SK-N-MC (cell line): ENCODE measurements at regions not wholly inside any gene's neighbourhood (a gene's known extent, or its start where the extent isn't known, plus 50 kb on each side); places are given as distances from the start of the nearest gene placed in this dataset.
A peak's percentile ranks its signal among the peaks of the same experiment; 100 is the strongest.

Experiments
- DNase-seq: peaks from one replicate; pipeline ENCODE4 v3.0.0-alpha.2; 2011; ENCODE audit warnings: low read depth, low spot score
- H3K27ac ChIP-seq: fragments of 200-600 bp; sonication (generic); 2 replicates; pipeline ENCODE4 v1.5.1; 2016; ENCODE audit warnings: mixed run types
- H3K36me3 ChIP-seq: fragments of 200-600 bp; sonication (generic); 2 replicates; pipeline ENCODE4 v1.6.1; 2017; ENCODE audit warnings: antibody characterized with exemption, low read length, mixed read lengths; ENCODE audit not compliant: insufficient read depth
- H3K4me3 ChIP-seq: fragments of 200-600 bp; sonication (generic); 2 replicates; pipeline ENCODE4 v1.5.1; 2016
- H3K9ac ChIP-seq: fragments of 200-600 bp; sonication (generic); 2 replicates; pipeline ENCODE4 v1.8.0; 2017; ENCODE audit warnings: mixed run types, mixed read lengths; ENCODE audit not compliant: insufficient read length
- H3K9me3 ChIP-seq: fragments of 200-600 bp; sonication (generic); 2 replicates; pipeline ENCODE4 v1.6.1; 2017; ENCODE audit warnings: low read depth, mild to moderate bottlenecking, antibody characterized with exemption, low read length, moderate library complexity, mixed read lengths
- EZH2 ChIP-seq: fragments of 200-600 bp; sonication (generic); IDR thresholded peaks from one replicate; pipeline ENCODE4 v1.6.1; 2017; ENCODE audit warnings: antibody characterized with exemption
- FOXP2 ChIP-seq: optimal IDR thresholded peaks from 2 replicates; pipeline ENCODE3; 2011; ENCODE audit warnings: mild to moderate bottlenecking, moderate library complexity; ENCODE audit not compliant: insufficient read depth; ENCODE audit errors: extremely low read length, control extremely low read depth
- POLR2AphosphoS5 ChIP-seq: IDR thresholded peaks from 2 replicates; pipeline ENCODE4 v1.6.1; 2012; ENCODE audit warnings: mild to moderate bottlenecking, low read depth, low read length, borderline replicate concordance

DNA sequence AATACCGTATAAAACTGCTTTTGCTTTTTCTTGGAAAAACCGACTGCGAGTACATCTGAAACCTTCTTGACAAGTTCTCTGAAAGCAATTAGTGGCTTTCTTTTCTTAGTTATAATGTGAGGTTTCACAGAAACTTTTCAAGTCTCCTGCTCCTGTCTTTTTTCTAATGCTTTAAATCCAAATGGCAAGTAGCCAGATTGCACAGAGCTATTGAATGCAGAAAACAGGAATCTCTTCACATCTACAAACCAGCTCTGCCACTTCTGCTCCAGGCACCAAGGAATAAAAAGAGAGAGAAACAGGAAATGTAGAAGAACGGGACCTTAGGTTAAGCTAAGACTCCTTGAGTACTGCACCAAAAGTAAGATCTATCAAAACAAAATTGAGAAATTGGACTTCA is 267.3 kb upstream of the TET2 start:
- Histone ChIP-seq H3K9me3 (no peaks in the 10 kb centered on the region), H3K27ac (peak overlapping the region; percentile 83), H3K9ac (peak overlapping the region; percentile 12), H3K36me3 (no peaks in the 10 kb centered on the region), H3K4me3 (peak overlapping the region; percentile 68)
- peak; percentile 64 for DNase-seq
- TF ChIP-seq FOXP2 (no peak), POLR2AphosphoS5 (no peak), EZH2 (no peak)

GRCh38 chr4:104879854-104880253 is 266.8 kb upstream of the TET2 start:
- H3K36me3 ChIP-seq, result no peaks in the 10 kb centered on the region
- DNase-seq, result no peak
- H3K9ac ChIP-seq, result no peak overlapping the region
- peak overlapping the region; percentile 68 for H3K4me3 ChIP-seq
- no peaks in the 10 kb centered on the region for H3K9me3 ChIP-seq
- TF ChIP-seq POLR2AphosphoS5, result no peak
- TF ChIP-seq FOXP2, result no peak
- no peak for TF ChIP-seq EZH2
- H3K27ac ChIP-seq, result peak overlapping the region; percentile 83; the same call in 1 of the 2 replicates

DNA sequence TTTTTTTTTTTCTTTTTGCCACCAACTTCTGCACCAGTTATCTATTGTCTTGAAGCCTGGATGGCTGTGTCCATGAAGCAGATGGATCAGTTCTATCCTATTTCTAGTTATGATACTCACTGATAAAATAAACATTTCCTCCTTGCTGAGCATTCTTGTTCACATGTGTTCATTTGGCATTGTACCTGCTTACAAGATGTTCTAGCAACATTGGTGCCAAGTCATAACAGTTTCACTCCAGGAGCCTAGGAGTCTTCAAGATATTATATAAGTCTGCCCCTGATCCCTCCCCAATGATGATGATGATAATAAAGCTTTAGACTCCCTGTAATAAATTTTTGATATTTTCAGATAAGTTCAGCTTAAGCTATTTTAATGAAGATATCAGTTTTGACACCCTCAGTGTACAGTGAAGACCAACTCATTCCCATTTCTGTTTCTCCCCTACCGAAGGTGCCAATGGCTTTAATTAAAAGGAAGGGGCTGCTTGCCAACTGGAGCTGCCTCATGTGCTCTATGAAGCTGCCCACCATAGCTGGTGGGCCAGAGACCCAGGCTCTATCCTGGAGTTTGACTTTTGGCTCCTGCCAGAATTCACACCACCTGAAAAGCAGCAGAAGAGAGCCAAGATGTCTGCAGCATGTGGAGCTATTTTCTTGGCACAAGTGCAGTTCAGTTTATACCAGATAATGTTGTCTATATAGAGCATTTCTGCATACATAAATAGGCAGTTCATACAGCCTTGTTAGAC is 265.4 kb upstream of the TET2 start:
- H3K27ac ChIP-seq, result no peak overlapping the region
- no peaks in the 10 kb centered on the region for H3K9me3 ChIP-seq
- no peak for DNase-seq
- no peak overlapping the region for H3K4me3 ChIP-seq
- no peaks in the 10 kb centered on the region for H3K36me3 ChIP-seq
- TF ChIP-seq EZH2, result no peak
- no peak for TF ChIP-seq FOXP2
- TF ChIP-seq POLR2AphosphoS5, result no peak
- no peak overlapping the region for H3K9ac ChIP-seq

GRCh38 chr4:104890598-104891275 is 255.9 kb upstream of the TET2 start:
- H3K27ac ChIP-seq, result no peak overlapping the region
- DNase-seq, result no peak
- H3K9me3 ChIP-seq, result no peaks in the 10 kb centered on the region
- TF ChIP-seq FOXP2, result no peak
- TF ChIP-seq EZH2, result no peak
- no peak for TF ChIP-seq POLR2AphosphoS5
- H3K9ac ChIP-seq, result no peak overlapping the region
- H3K36me3 ChIP-seq, result no peaks in the 10 kb centered on the region
- no peak overlapping the region for H3K4me3 ChIP-seq

- no peak overlapping the region for H3K27ac ChIP-seq
- DNase-seq, result no peak
Measured at GRCh38 chr4:104896660-104897645, 249.7 kb upstream of the TET2 start.

DNA sequence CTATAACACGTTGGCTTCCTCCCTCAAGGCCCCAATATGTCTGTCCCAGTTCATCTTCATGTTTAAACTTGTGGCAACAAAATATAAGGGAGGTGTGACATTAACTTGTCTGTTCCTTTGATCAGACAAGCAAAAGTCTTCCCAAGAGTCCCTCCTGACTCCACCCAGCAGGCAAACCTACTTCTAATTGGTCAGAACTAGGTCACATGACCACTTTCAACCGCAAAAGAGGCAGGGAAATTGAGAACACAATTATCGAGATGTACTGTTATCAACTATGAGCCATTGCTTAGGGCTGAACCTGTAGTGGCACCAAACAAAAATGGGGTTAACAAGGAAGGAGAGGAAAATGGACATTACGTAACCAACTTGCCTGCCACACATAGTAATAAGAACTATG is 246.8 kb upstream of the TET2 start:
- no peak overlapping the region for H3K4me3 ChIP-seq
- no peak overlapping the region for H3K27ac ChIP-seq
- H3K36me3 ChIP-seq, result no peaks in the 10 kb centered on the region
- no peak for DNase-seq
- no peaks in the 10 kb centered on the region for H3K9me3 ChIP-seq
- TF ChIP-seq POLR2AphosphoS5, result no peak
- no peak for TF ChIP-seq FOXP2
- TF ChIP-seq EZH2, result no peak
- H3K9ac ChIP-seq, result no peak overlapping the region

More at GRCh38 chr4:104896660-104897645, 249.7 kb upstream of the TET2 start:
- H3K9ac ChIP-seq, result no peak overlapping the region
- no peak for TF ChIP-seq FOXP2
- no peak for TF ChIP-seq POLR2AphosphoS5
- no peak for TF ChIP-seq EZH2
- H3K9me3 ChIP-seq, result no peaks in the 10 kb centered on the region
- H3K36me3 ChIP-seq, result no peaks in the 10 kb centered on the region
- H3K4me3 ChIP-seq, result no peak overlapping the region

DNA sequence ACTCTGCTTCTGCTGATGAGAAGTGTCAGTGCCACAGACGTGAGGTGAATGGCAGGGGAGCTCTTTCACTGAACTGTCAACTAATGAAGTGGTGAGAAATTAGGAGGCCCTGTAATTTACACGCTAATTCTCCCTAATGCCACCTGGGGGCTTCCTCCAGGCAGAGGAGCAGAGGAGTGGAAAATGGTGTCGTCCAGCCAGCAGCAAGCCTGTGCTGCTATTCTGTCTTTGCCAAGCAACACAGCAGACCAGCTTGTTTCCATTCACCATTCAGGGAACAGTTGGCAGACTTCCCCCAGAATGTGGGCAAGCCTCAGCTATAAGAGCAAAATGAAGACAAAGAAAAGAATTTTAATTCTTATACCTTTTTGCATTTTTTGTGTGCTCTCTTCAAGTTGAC is 245.2 kb upstream of the TET2 start:
- H3K36me3 ChIP-seq, result no peaks in the 10 kb centered on the region

More for the DNA sequence above, 245.2 kb upstream of the TET2 start:
- Histone ChIP-seq H3K9me3 (no peaks in the 10 kb centered on the region), H3K4me3 (no peak overlapping the region), H3K9ac (no peak overlapping the region), H3K27ac (no peak overlapping the region)
- DNase-seq, result no peak
- TF ChIP-seq EZH2 (no peak), POLR2AphosphoS5 (no peak), FOXP2 (no peak)
